GM19468 (cell line): ENCODE measurements at regions not wholly inside any gene's neighbourhood (a gene's known extent, or its start where the extent isn't known, plus 50 kb on each side); places are given as distances from the start of the nearest gene placed in this dataset.

Experiments
- ATAC-seq: cut with Tn5 transposase; IDR thresholded peaks from one replicate; pipeline ENCODE4 v1.9.1; 2021; ENCODE audit warnings: mild to moderate bottlenecking, moderate library complexity, moderate number of reproducible peaks; ENCODE audit not compliant: unreplicated experiment; ENCODE audit errors: extremely low read depth

- no peak for ATAC-seq
These were observed 175.8 kb upstream of the HMGA2 start for GRCh38 chr12:65648461-65648860.

GRCh38 chr12:65649126-65649525 is 175.2 kb upstream of the HMGA2 start:
- no peak for ATAC-seq

- no peak for ATAC-seq
These were observed 173.2 kb upstream of the HMGA2 start for GRCh38 chr12:65651060-65651459.

GRCh38 chr12:65653321-65653720 is 171.0 kb upstream of the HMGA2 start:
- no peak for ATAC-seq

- no peak for ATAC-seq
These were observed 170.2 kb upstream of the HMGA2 start for GRCh38 chr12:65653946-65654629.

GRCh38 chr12:65655074-65655493 is 169.2 kb upstream of the HMGA2 start:
- no peak for ATAC-seq

GRCh38 chr12:65656156-65656882 is 168.0 kb upstream of the HMGA2 start:
- no peak for ATAC-seq

- ATAC-seq = no peak
These were observed 167.4 kb upstream of the HMGA2 start for GRCh38 chr12:65656891-65657351.

GRCh38 chr12:65657635-65658034 is 166.6 kb upstream of the HMGA2 start:
- ATAC-seq = no peak

- ATAC-seq = no peak
These were observed 165.9 kb upstream of the HMGA2 start for GRCh38 chr12:65658360-65658759.

- no peak for ATAC-seq
These were observed 164.6 kb upstream of the HMGA2 start for GRCh38 chr12:65659681-65660080.

GRCh38 chr12:65660096-65660495 is 164.2 kb upstream of the HMGA2 start:
- no peak for ATAC-seq

- ATAC-seq = no peak
These were observed 163.4 kb upstream of the HMGA2 start for GRCh38 chr12:65660836-65661235.

- no peak for ATAC-seq
These were observed 161.7 kb upstream of the HMGA2 start for GRCh38 chr12:65662590-65662989.

- ATAC-seq = no peak
These were observed 161.2 kb upstream of the HMGA2 start for GRCh38 chr12:65663097-65663496.

GRCh38 chr12:65663648-65664047 is 160.6 kb upstream of the HMGA2 start:
- no peak for ATAC-seq

- no peak for ATAC-seq
These were observed 159.5 kb upstream of the HMGA2 start for GRCh38 chr12:65664715-65665250.

- ATAC-seq = no peak
These were observed 158.5 kb upstream of the HMGA2 start for GRCh38 chr12:65665817-65666216.

- no peak for ATAC-seq
These were observed 157.4 kb upstream of the HMGA2 start for GRCh38 chr12:65666876-65667275.

GRCh38 chr12:65667932-65668331 is 156.4 kb upstream of the HMGA2 start:
- ATAC-seq = no peak

GRCh38 chr12:65668981-65669695 is 155.1 kb upstream of the HMGA2 start:
- ATAC-seq = no peak
